ENCODE measurements at regions not wholly inside any gene's neighbourhood (a gene's known extent, or its start where the extent isn't known, plus 50 kb on each side); places are given as distances from the start of the nearest gene placed in this dataset.
"Not testable (repeated sequence)": the region's sequence is repeated elsewhere in the genome, so short reads cannot be mapped to it uniquely, and the experiment has no call there.

DNA sequence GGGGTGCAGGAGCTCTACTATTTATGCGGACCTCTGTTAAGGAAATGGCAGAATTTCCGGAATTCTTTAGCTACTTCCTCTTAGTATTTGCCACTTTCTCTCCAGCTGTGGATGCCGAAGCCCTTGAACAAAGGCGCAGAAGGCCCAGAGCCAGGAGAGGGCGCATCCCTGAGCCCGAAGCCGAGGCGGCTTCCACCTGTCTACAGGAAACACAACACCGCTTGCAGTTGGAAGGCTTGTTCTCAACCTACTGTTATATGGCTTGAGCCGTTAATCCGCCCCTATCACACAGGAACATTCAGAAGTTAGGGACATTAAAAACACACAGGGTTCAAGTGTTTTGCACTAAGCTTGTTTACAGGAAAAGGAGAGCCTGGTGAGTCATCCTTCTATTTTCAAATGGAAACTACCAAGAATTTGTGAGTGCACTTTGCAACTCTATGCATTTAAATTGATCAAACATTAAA lies 417.1 kb downstream of the BCKDHB start:
- intact Hi-C loops (cut with DNase I; ENCODE audit: low total_unique reads), result no loop called here
- H3K27me3 ChIP-seq, result no peaks in the 10 kb centered on the region
- no peaks in the 10 kb centered on the region for H3K36me3 ChIP-seq (ENCODE audit: low read depth, missing control alignments)
- peak overlapping the region; percentile 2 to 6 for H3K4me3 ChIP-seq
- 26 to 51% methylated on average over 11 of the region's 11 CpGs for WGBS, 2 donors
- no peaks in the 10 kb centered on the region for H3K9me3 ChIP-seq
- TF ChIP-seq, protein P1, sequence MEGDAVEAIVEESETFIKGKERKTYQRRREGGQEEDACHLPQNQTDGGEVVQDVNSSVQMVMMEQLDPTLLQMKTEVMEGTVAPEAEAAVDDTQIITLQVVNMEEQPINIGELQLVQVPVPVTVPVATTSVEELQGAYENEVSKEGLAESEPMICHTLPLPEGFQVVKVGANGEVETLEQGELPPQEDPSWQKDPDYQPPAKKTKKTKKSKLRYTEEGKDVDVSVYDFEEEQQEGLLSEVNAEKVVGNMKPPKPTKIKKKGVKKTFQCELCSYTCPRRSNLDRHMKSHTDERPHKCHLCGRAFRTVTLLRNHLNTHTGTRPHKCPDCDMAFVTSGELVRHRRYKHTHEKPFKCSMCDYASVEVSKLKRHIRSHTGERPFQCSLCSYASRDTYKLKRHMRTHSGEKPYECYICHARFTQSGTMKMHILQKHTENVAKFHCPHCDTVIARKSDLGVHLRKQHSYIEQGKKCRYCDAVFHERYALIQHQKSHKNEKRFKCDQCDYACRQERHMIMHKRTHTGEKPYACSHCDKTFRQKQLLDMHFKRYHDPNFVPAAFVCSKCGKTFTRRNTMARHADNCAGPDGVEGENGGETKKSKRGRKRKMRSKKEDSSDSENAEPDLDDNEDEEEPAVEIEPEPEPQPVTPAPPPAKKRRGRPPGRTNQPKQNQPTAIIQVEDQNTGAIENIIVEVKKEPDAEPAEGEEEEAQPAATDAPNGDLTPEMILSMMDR (IDR thresholded peaks at IDR 0.05), result no peak
- no peak for TF ChIP-seq POLR2A (IDR thresholded peaks at IDR 0.05)
- H3K4me1 ChIP-seq, result no peaks in the 10 kb centered on the region
- H3K27ac ChIP-seq, result no peak overlapping the region
- DNase-seq, result peak; percentile 19

DNA sequence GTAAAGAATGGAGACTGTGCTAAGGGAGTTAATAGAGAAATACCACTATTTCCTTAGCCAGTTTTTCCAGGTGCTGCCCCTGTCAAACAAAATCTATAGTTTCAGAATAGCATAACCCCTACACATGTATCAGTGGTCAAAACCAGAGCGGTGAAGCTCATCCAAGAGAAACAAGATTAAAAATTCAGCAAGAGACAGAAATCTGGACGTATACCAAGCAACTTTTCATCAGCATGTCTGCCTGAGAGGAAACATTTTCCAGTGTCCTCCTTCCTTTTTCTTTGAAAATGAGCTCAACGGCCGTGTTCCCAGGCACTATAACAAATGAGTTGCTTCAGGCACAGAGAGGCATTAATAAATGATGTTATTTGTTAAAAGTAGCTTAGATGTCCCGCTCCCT lies 416.5 kb downstream of the BCKDHB start:
- intact Hi-C loops (cut with DNase I; ENCODE audit: low total_unique reads), result no loop called here
- Histone ChIP-seq H3K36me3 (ENCODE audit: low read depth, missing control alignments) (no peaks in the 10 kb centered on the region), H3K4me1 (no peaks in the 10 kb centered on the region), H3K4me3 (peak overlapping the region; percentile 2 to 6), H3K27ac (no peak overlapping the region), H3K27me3 (no peaks in the 10 kb centered on the region), H3K9me3 (no peaks in the 10 kb centered on the region)
- TF ChIP-seq, protein P1 (IDR thresholded peaks at IDR 0.05), result no peak
- no peak for TF ChIP-seq POLR2A (IDR thresholded peaks at IDR 0.05)
- DNase-seq, result no peak
- 14 to 29% methylated on average over 5 of the region's 5 CpGs for WGBS, 2 donors

DNA sequence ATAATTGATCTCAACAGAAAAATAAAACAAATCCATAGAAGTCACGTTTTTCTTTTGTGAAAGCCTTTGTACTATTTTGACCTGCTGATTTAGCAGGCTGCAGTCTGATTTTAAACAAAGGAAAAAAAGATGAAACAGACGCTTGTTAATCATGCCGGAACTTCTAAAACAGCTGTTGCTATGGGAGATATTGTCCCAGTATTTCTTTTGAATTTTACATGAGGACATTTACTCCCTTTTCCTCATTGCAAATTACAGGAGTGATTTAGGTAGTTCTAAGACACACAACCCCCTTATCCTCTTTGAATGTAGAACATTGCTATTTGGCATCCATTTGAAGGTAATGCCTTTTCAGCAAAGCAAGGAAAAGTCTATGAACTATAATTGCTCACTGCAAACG lies 416.1 kb downstream of the BCKDHB start:
- Histone ChIP-seq H3K27me3 (no peaks in the 10 kb centered on the region), H3K27ac (no peak overlapping the region), H3K36me3 (ENCODE audit: low read depth, missing control alignments) (no peaks in the 10 kb centered on the region), H3K4me1 (no peaks in the 10 kb centered on the region), H3K9me3 (no peaks in the 10 kb centered on the region), H3K4me3 (no peak overlapping the region)
- DNase-seq, result no peak
- TF ChIP-seq, protein P1 (IDR thresholded peaks at IDR 0.05), result no peak
- 17 to 28% methylated on average over 4 of the region's 4 CpGs for WGBS, 2 donors
- intact Hi-C loops (cut with DNase I; ENCODE audit: low total_unique reads), result no loop called here

DNA sequence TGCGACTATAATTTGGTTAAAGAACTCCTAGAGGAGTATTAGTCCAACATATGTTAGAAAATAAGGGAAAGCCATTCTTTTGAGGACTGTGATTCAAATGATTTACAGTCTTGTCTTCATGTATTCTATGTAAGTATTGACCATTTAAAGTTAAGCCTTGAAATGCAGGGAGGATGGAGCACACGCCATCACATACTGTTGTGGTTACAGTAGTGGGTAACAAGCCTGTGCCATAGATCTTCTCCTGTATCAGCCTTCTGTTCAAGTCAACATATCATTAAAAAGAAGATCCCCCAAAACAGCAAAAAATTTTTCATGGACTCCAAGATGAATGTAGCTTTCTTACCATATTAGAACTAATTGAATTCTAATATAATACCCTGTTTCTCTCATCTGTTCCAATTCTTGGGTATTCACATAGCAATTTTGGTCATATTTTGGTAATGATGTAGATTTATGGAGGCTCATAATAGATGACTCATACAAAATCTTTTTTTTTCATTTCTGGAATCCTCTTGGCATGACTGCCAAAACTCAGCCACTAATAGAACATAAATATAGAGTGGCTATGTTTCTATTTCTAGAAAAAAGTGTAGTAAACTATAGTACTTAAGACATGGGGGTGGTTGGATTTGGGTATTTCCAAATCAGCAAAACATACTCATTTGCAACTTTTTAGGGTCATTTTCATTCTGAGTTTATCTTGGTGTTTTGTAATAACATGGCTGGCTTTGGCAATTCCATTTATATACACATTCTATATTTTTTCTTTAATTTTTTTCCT lies 413.5 kb downstream of the BCKDHB start:
- no peak for DNase-seq
- Histone ChIP-seq H3K27me3 (no peaks in the 10 kb centered on the region), H3K4me1 (no peaks in the 10 kb centered on the region), H3K36me3 (ENCODE audit: low read depth, missing control alignments) (no peaks in the 10 kb centered on the region), H3K27ac (no peak overlapping the region), H3K4me3 (no peak overlapping the region), H3K9me3 (no peaks in the 10 kb centered on the region)
- TF ChIP-seq POLR2A (IDR thresholded peaks at IDR 0.05), result no peak
- TF ChIP-seq, protein P1 (IDR thresholded peaks at IDR 0.05), result no peak
- 81 to 96% methylated on average over 2 of the region's 2 CpGs for WGBS, 2 donors
- intact Hi-C loops (cut with DNase I; ENCODE audit: low total_unique reads), result no loop called here

DNA sequence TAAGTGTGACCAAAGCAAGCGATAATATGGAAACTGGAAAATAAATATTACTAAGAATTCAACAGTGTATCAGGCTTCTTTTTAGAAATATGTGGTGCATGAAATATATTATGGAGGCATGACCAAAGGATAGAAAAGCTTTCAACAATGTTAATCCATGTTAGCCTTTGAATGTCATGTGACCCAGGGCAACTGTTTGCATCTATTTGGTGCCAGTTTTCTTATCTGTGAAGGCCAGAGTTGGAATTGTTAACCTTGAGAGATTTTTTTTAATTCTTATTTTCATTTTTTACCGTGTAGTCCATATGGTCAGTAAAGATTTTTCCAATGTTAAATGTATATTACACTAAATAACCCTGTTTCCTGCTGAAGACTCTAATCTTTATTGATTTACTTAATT lies 411.1 kb downstream of the BCKDHB start:
- Histone ChIP-seq H3K27me3 (no peaks in the 10 kb centered on the region), H3K4me1 (no peaks in the 10 kb centered on the region), H3K4me3 (no peak overlapping the region), H3K9me3 (no peaks in the 10 kb centered on the region), H3K27ac (no peak overlapping the region), H3K36me3 (ENCODE audit: low read depth, missing control alignments) (no peaks in the 10 kb centered on the region)
- DNase-seq, result no peak
- intact Hi-C loops (cut with DNase I; ENCODE audit: low total_unique reads), result no loop called here
- no peak for TF ChIP-seq POLR2A (IDR thresholded peaks at IDR 0.05)
- TF ChIP-seq, protein P1 (IDR thresholded peaks at IDR 0.05), result no peak
- WGBS, 2 donors, result 70 to 82% methylated on average over 2 of the region's 2 CpGs

DNA sequence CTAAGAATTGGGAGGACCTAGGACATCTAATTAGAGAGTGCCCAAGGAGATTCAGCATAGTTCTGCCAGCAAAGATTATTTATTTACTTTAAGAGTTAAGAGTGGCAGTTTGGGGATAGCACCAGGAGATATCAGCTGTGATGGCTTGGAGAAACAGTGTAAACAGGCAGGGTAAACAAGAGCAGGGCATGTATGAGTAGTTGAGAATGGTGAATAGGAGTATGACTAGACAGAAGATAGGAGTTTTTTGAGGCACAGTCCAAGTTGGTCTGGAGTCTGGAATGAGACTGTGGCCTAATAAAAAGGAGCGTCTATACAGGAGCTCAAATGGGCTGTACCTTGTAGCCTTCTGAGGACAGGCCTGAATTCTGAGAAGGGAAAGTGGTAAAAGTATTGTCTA lies 404.1 kb downstream of the BCKDHB start:
- H3K9me3 ChIP-seq; H3K4me1 ChIP-seq; H3K4me3 ChIP-seq; H3K27ac ChIP-seq; intact Hi-C loops (cut with DNase I; ENCODE audit: low total_unique reads); DNase-seq; H3K36me3 ChIP-seq (ENCODE audit: low read depth, missing control alignments); H3K27me3 ChIP-seq: not testable (repeated sequence)
- 80 to 93% methylated on average over 1 of the region's 1 CpG for WGBS, 2 donors

All from testis (tissue), 2 donors.